Putamen (tissue), 1 donor: ENCODE measurements at regions not wholly inside any gene's neighbourhood (a gene's known extent, or its start where the extent isn't known, plus 50 kb on each side); places are given as distances from the start of the nearest gene placed in this dataset.

Source experiments
- DNase-seq: peaks from one replicate; pipeline ENCODE4 v3.0.0-alpha.2; 2016; ENCODE audit warnings: low spot score

- DNase-seq, result no peak
Observed at GRCh38 chr14:82138431-82138830, 604.8 kb upstream of the SEL1L start.

- DNase-seq, result no peak
Observed at GRCh38 chr14:82146846-82147245, 613.2 kb upstream of the SEL1L start.

- DNase-seq, result no peak
Observed at GRCh38 chr14:82153689-82154088, 620.0 kb upstream of the SEL1L start.

GRCh38 chr14:82159624-82160023 lies 626.0 kb upstream of the SEL1L start:
- DNase-seq, result no peak

- no peak for DNase-seq
Observed at GRCh38 chr14:82180139-82180538, 646.5 kb upstream of the SEL1L start.

GRCh38 chr14:82182646-82183045 lies 649.0 kb upstream of the SEL1L start:
- no peak for DNase-seq

GRCh38 chr14:82190742-82191141 lies 657.1 kb upstream of the SEL1L start:
- DNase-seq, result no peak

GRCh38 chr14:82192387-82192786 lies 658.7 kb upstream of the SEL1L start:
- DNase-seq, result no peak

- no peak for DNase-seq
Observed at GRCh38 chr14:82223276-82223675, 689.6 kb upstream of the SEL1L start.

GRCh38 chr14:82224610-82225009 lies 691.0 kb upstream of the SEL1L start:
- DNase-seq, result no peak

- DNase-seq, result no peak
Observed at GRCh38 chr14:82230748-82231147, 697.1 kb upstream of the SEL1L start.

- no peak for DNase-seq
Observed at GRCh38 chr14:82238649-82239048, 705.0 kb upstream of the SEL1L start.

- no peak for DNase-seq
Observed at GRCh38 chr14:82239223-82239622, 705.6 kb upstream of the SEL1L start.

GRCh38 chr14:82244791-82245190 lies 711.1 kb upstream of the SEL1L start:
- DNase-seq, result no peak

- no peak for DNase-seq
Observed at GRCh38 chr14:82251494-82251893, 717.8 kb upstream of the SEL1L start.

GRCh38 chr14:82270286-82270685 lies 736.6 kb upstream of the SEL1L start:
- no peak for DNase-seq

GRCh38 chr14:82298811-82299210 lies 765.2 kb upstream of the SEL1L start:
- no peak for DNase-seq

GRCh38 chr14:82309199-82309598 lies 775.5 kb upstream of the SEL1L start:
- no peak for DNase-seq

GRCh38 chr14:82313889-82314288 lies 780.2 kb upstream of the SEL1L start:
- DNase-seq, result no peak

- no peak for DNase-seq
Observed at GRCh38 chr14:82328442-82328841, 794.8 kb upstream of the SEL1L start.

- DNase-seq, result no peak
Observed at GRCh38 chr14:82341261-82341810, 807.7 kb upstream of the SEL1L start.

- no peak for DNase-seq
Observed at GRCh38 chr14:82342596-82342995, 808.9 kb upstream of the SEL1L start.

- no peak for DNase-seq
Observed at GRCh38 chr14:82345184-82345583, 811.5 kb upstream of the SEL1L start.

GRCh38 chr14:82354126-82354525 lies 820.5 kb upstream of the SEL1L start:
- no peak for DNase-seq

GRCh38 chr14:82359201-82359600 lies 825.5 kb upstream of the SEL1L start:
- DNase-seq, result no peak
